Activated T-cell treated with anti-CD3 and anti-CD28 coated beads, Interleukin-2, amount 50 U/mL, for 4 hours (primary cell): ENCODE measurements at regions not wholly inside any gene's neighbourhood (a gene's known extent, or its start where the extent isn't known, plus 50 kb on each side); places are given as distances from the start of the nearest gene placed in this dataset.

Source experiments
- ATAC-seq, 2 donors: fragments of 200-7000 bp; cut with Tn5 transposase; one replicate each; pipeline ENCODE4 v1.10.0; 2021
- DNase-seq: peaks from one replicate; pipeline ENCODE4 v3.0.0-alpha.2; 2020
- H3K27me3 Mint-ChIP-seq: one replicate; pipeline ENCODE4 v1.8.0; 2021; ENCODE audit warnings: low read depth, mixed read lengths
- H3K36me3 Mint-ChIP-seq: one replicate; pipeline ENCODE4 v1.8.0; 2022; ENCODE audit warnings: mixed read lengths; ENCODE audit not compliant: insufficient read depth
- H3K4me1 Mint-ChIP-seq: one replicate; pipeline ENCODE4 v1.8.0; 2021; ENCODE audit warnings: low read depth, mixed read lengths
- H3K4me3 Mint-ChIP-seq: one replicate; pipeline ENCODE4 v1.8.0; 2021; ENCODE audit warnings: mild to moderate bottlenecking, moderate library complexity, mixed read lengths
- H3K9me3 Mint-ChIP-seq: one replicate; pipeline ENCODE4 v1.8.0; 2021; ENCODE audit warnings: mixed read lengths

DNA sequence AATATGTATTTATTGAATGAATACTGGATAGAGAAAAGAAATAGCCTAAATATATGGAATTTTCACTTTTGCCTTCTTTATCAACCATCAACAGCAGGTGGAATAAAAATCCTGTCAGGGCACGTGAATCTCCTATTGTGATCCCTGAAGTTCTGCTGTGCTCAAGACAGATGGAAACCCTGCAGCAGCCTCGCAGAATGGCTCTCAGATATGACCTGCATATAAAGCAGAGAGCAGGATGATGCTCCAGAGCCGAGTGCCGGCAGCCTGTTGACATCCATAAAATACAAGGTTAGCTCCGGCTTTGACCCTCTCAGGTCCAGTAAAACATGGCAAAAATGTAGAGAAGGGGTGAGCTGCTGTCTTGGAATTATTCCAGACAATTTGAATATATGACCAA lies 659.3 kb downstream of the DIAPH3 start:
- Mint-ChIP-seq H3K27me3 (peaks cover 3% of the 10 kb centered on the region), H3K4me1 (no peaks in the 10 kb centered on the region), H3K36me3 (no peaks in the 10 kb centered on the region), H3K9me3 (no peaks in the 10 kb centered on the region), H3K4me3 (no peak overlapping the region)
- DNase-seq (no peak), ATAC-seq (no peak)

DNA sequence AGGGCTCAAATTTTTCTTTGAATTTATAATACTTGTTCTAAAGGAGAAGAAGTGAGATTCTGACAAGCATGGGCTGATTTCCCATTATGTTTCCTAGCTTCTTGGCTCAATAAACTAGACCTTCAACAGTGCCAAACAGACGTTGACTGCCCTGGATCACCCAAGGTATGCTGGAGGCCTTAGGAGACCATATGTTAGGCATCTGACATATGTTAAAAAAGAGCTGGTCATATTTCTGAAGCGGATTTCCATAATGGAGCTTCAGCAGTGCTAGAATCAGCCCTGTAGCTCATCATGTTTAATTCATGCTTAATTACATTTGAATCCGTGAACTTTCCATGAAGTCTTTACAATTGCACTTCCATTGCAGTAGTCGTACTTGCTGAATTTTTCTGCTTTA lies 653.3 kb downstream of the DIAPH3 start:
- Mint-ChIP-seq H3K4me3 (no peak overlapping the region), H3K9me3 (no peaks in the 10 kb centered on the region), H3K36me3 (no peaks in the 10 kb centered on the region), H3K27me3 (no peaks in the 10 kb centered on the region), H3K4me1 (no peaks in the 10 kb centered on the region)
- ATAC-seq (no peak), DNase-seq (no peak)

GRCh38 chr13:59513686-59514085 lies 650.0 kb downstream of the DIAPH3 start:
- Mint-ChIP-seq H3K4me1 (no peaks in the 10 kb centered on the region), H3K27me3 (no peaks in the 10 kb centered on the region), H3K9me3 (no peaks in the 10 kb centered on the region), H3K4me3 (no peak overlapping the region), H3K36me3 (no peaks in the 10 kb centered on the region)
- DNase-seq: no peak
- ATAC-seq: no peak

DNA sequence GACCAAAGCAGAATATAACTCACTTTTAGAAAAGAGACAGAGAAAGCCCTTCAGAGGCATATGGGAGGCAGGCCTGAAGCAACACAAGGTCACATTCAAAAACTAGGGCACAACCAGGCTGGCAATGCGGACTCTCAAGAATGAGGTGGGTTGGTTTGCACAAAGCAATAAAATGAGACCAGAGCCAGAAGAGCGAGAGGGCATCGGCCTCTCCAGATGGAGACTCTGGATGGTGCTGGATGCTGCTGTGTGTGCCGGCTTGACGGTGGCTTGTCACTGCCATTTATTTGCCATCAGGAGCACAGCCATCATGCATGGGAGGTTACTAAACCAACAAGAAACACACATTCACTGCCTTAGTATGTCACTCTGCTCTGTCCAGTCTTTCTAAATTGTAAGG lies 649.4 kb downstream of the DIAPH3 start:
- H3K4me1 Mint-ChIP-seq: no peaks in the 10 kb centered on the region

DNA sequence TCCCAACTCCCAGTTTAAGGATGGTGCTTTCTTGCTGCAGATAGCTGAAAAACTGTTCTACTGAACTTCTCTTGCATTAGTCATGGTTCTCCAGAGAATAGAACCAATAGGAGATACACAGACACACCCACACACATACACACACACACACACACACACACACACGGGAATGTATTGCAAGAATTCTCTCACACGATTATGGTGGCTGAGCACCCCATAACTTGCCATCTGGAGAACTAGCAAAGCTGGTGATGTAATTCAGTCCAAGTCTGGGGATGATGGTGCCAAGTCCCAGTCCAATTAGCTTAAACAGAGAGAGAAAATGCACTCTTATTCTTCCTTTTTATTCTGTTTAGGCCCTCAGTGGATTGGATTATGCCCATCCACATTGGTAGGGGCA lies 643.9 kb downstream of the DIAPH3 start:
- ATAC-seq (no peak), DNase-seq (no peak)
- H3K4me3 Mint-ChIP-seq: no peak overlapping the region
- peaks cover 2% of the 10 kb centered on the region for H3K27me3 Mint-ChIP-seq
- no peaks in the 10 kb centered on the region for H3K9me3 Mint-ChIP-seq
- H3K36me3 Mint-ChIP-seq: no peaks in the 10 kb centered on the region
- no peaks in the 10 kb centered on the region for H3K4me1 Mint-ChIP-seq

More for the DNA sequence above, 649.4 kb downstream of the DIAPH3 start:
- ATAC-seq: no peak
- H3K4me3 Mint-ChIP-seq: no peak overlapping the region
- H3K36me3 Mint-ChIP-seq: no peaks in the 10 kb centered on the region
- H3K9me3 Mint-ChIP-seq: no peaks in the 10 kb centered on the region
- no peaks in the 10 kb centered on the region for H3K27me3 Mint-ChIP-seq
- no peak for DNase-seq

- Mint-ChIP-seq H3K4me1 (no peaks in the 10 kb centered on the region), H3K36me3 (no peaks in the 10 kb centered on the region), H3K4me3 (no peak overlapping the region), H3K27me3 (peaks cover 2% of the 10 kb centered on the region), H3K9me3 (no peaks in the 10 kb centered on the region)
- DNase-seq: no peak
- ATAC-seq: no peak
These were observed 642.2 kb downstream of the DIAPH3 start for GRCh38 chr13:59521549-59521948.

DNA sequence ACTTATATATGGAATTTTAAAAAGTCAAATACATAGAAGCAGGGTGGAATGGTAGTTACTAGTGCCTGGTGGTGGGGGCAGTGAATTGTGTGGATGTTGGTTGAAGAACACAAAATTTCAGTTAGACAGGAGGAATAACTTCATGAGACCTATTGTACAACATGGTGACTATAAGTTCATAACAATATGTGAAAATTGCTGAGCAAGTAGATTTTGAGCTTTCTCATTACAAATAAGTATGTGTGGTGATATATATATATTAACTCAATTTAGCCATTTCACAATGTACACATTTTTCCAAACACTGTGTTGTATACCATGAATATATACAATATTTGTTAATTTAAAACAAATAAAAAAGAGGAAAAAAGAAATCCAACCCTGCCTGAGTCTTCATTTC lies 641.1 kb downstream of the DIAPH3 start:
- H3K4me3 Mint-ChIP-seq: no peak overlapping the region
- ATAC-seq: no peak

DNA sequence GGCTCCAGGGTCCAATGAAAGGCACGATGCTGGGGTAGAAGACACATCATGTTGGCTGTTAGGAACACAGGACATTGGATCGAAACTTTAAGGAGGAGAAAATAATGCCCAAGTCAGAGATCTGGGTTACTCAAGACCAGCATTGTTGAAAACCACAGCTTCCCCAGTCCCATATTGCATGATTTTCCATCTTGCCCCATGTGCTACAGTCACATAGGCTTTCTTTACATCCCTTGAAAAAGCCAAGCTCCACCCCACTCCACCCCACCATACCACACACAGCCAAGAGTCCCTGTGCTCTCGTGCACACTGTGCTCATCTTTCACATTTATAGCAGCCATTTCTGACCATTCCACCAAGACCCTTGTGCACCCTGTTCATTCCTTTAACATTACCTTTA lies 636.2 kb downstream of the DIAPH3 start:
- no peaks in the 10 kb centered on the region for H3K9me3 Mint-ChIP-seq
- H3K36me3 Mint-ChIP-seq: no peaks in the 10 kb centered on the region
- no peak for DNase-seq
- H3K27me3 Mint-ChIP-seq: peaks cover 2% of the 10 kb centered on the region
- no peak for ATAC-seq
- no peak overlapping the region for H3K4me3 Mint-ChIP-seq
- peaks cover 3% of the 10 kb centered on the region for H3K4me1 Mint-ChIP-seq

More for the DNA sequence above, 641.1 kb downstream of the DIAPH3 start:
- no peaks in the 10 kb centered on the region for H3K4me1 Mint-ChIP-seq
- no peaks in the 10 kb centered on the region for H3K9me3 Mint-ChIP-seq
- peaks cover 2% of the 10 kb centered on the region for H3K27me3 Mint-ChIP-seq
- H3K36me3 Mint-ChIP-seq: no peaks in the 10 kb centered on the region
- no peak for DNase-seq

DNA sequence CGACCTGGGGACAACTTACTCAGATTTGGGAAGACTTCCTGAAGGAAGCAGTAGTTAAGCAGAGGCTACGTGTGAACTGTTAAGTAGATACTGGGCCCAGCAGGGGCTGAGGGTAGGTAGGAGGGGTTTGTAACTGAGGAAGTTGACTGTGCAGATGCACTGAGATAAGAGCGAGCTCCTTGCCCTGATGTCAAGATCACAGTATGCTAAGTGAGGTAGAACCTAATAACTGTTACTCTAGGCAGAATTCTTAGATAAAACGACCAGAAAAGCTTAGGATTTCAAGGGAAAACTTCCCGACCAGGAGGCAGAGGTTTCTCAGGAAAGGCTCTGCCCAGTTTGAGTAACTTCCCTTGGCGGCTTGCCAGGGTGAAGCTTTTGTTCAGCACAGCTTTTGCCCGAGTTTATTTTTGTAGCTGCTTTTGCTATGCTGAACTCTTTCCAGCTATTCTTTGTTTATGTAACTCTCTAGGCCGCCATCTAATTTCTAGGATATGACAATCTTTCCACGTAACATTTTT lies 632.1 kb downstream of the DIAPH3 start:
- no peaks in the 10 kb centered on the region for H3K9me3 Mint-ChIP-seq
- no peak for DNase-seq
- no peaks in the 10 kb centered on the region for H3K27me3 Mint-ChIP-seq
- no peaks in the 10 kb centered on the region for H3K36me3 Mint-ChIP-seq
- H3K4me3 Mint-ChIP-seq: no peak overlapping the region
- peaks cover 3% of the 10 kb centered on the region for H3K4me1 Mint-ChIP-seq
- ATAC-seq: peak; percentile 48 to 58

- no peak for DNase-seq
- ATAC-seq: no peak
- H3K27me3 Mint-ChIP-seq: no peaks in the 10 kb centered on the region
- H3K9me3 Mint-ChIP-seq: no peaks in the 10 kb centered on the region
- peaks cover 3% of the 10 kb centered on the region for H3K4me1 Mint-ChIP-seq
- no peaks in the 10 kb centered on the region for H3K36me3 Mint-ChIP-seq
- H3K4me3 Mint-ChIP-seq: no peak overlapping the region
These were observed 631.3 kb downstream of the DIAPH3 start for GRCh38 chr13:59532405-59532804.

GRCh38 chr13:59533561-59534555 lies 629.9 kb downstream of the DIAPH3 start:
- Mint-ChIP-seq H3K9me3 (no peaks in the 10 kb centered on the region), H3K36me3 (no peaks in the 10 kb centered on the region), H3K4me1 (peaks cover 3% of the 10 kb centered on the region), H3K27me3 (no peaks in the 10 kb centered on the region), H3K4me3 (no peak overlapping the region)
- ATAC-seq (no peak), DNase-seq (no peak)

DNA sequence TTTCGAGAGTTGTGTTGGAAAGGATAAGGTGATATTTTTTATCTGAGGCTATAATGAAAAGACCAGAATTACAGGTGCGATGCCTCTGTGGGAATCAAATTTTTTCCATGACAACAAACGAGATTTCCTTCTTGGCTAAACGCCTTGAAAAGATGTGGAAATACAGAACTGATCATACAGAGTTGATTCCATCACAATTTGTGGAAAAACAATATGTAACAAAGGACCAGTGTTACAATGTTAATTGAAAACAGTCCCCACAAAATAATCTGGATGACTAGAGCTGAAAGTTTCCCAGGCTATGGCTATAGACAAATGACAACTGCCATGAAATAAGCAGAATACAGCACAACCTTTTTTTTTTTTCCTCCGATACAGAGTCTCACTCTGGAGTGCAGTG lies 628.9 kb downstream of the DIAPH3 start:
- DNase-seq: no peak
- H3K4me1 Mint-ChIP-seq: peaks cover 3% of the 10 kb centered on the region

GRCh38 chr13:59537500-59537899 lies 626.2 kb downstream of the DIAPH3 start:
- no peaks in the 10 kb centered on the region for H3K4me1 Mint-ChIP-seq
- H3K36me3 Mint-ChIP-seq: no peaks in the 10 kb centered on the region
- no peak overlapping the region for H3K4me3 Mint-ChIP-seq
- H3K9me3 Mint-ChIP-seq: no peaks in the 10 kb centered on the region
- no peak for DNase-seq
- H3K27me3 Mint-ChIP-seq: no peaks in the 10 kb centered on the region
- no peak for ATAC-seq

More for the DNA sequence above, 628.9 kb downstream of the DIAPH3 start:
- H3K27me3 Mint-ChIP-seq: no peaks in the 10 kb centered on the region
- no peaks in the 10 kb centered on the region for H3K36me3 Mint-ChIP-seq
- H3K4me3 Mint-ChIP-seq: no peak overlapping the region
- H3K9me3 Mint-ChIP-seq: no peaks in the 10 kb centered on the region
- no peak for ATAC-seq

- ATAC-seq (no peak), DNase-seq (no peak)
- H3K4me3 Mint-ChIP-seq: no peak overlapping the region
- H3K27me3 Mint-ChIP-seq: no peaks in the 10 kb centered on the region
- H3K9me3 Mint-ChIP-seq: no peaks in the 10 kb centered on the region
- no peaks in the 10 kb centered on the region for H3K36me3 Mint-ChIP-seq
- H3K4me1 Mint-ChIP-seq: no peaks in the 10 kb centered on the region
These were observed 625.2 kb downstream of the DIAPH3 start for GRCh38 chr13:59538512-59538911.

DNA sequence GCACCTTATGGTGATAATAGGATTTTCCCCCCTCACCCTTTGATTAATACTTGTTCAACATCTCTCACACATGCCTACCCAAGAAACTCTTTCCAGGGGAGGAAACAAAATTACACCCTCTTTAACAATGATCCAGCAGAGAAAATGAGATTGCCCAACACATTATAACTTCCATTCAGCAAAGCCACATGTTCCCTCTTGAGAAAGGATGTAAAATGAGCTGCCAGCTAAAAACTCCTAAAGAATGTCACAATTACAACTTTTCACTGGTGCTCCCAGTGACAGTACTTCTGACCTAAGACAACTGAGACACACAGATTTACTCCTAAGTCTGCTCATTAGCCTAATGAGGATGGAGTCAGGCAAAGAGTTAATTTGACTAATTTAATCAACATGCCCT lies 621.4 kb downstream of the DIAPH3 start:
- Mint-ChIP-seq H3K9me3 (no peaks in the 10 kb centered on the region), H3K36me3 (no peaks in the 10 kb centered on the region), H3K4me3 (no peak overlapping the region), H3K4me1 (no peaks in the 10 kb centered on the region), H3K27me3 (peaks cover 6% of the 10 kb centered on the region)
- no peak for ATAC-seq
- no peak for DNase-seq
